Smooth muscle cell (in vitro differentiated cells): ENCODE measurements at regions not wholly inside any gene's neighbourhood (a gene's known extent, or its start where the extent isn't known, plus 50 kb on each side); places are given as distances from the start of the nearest gene placed in this dataset.

Experiments used
- DNase-seq: peaks from one replicate; lab custom pipeline; 2025; ENCODE audit not compliant: unreplicated experiment; lab: John Stamatoyannopoulos, UW
- H2AFZ ChIP-seq: fragments of 200-600 bp; sonication (generic); 2 replicates; pipeline ENCODE4 v1.6.0; 2016; ENCODE audit warnings: antibody characterized with exemption, low read depth, mild to moderate bottlenecking
- H3F3A ChIP-seq: fragments of 200-600 bp; sonication (generic); 2 replicates; pipeline ENCODE4 v1.6.0; 2017; ENCODE audit warnings: antibody characterized with exemption, low read depth
- H3K27ac ChIP-seq: fragments of 200-600 bp; sonication (generic); 2 replicates; pipeline ENCODE4 v1.5.1; 2016; ENCODE audit warnings: low read depth, mild to moderate bottlenecking
- H3K27me3 ChIP-seq: fragments of 200-600 bp; sonication (generic); 2 replicates; pipeline ENCODE4 v1.6.1; 2016; ENCODE audit warnings: low read depth, mild to moderate bottlenecking
- H3K36me3 ChIP-seq: fragments of 200-600 bp; sonication (generic); 2 replicates; pipeline ENCODE4 v1.5.1; 2016; ENCODE audit warnings: low read depth
- H3K4me1 ChIP-seq: fragments of 200-600 bp; sonication (generic); 2 replicates; pipeline ENCODE4 v1.5.1; 2016; ENCODE audit warnings: low read depth
- H3K4me2 ChIP-seq: fragments of 200-600 bp; sonication (generic); 2 replicates; pipeline ENCODE4 v1.6.0; 2016; ENCODE audit warnings: mild to moderate bottlenecking
- H3K4me3 ChIP-seq: fragments of 200-600 bp; sonication (generic); 2 replicates; pipeline ENCODE4 v1.5.1; 2016; ENCODE audit warnings: mild to moderate bottlenecking
- H3K79me2 ChIP-seq: fragments of 200-600 bp; sonication (generic); 2 replicates; pipeline ENCODE4 v1.6.0; 2016; ENCODE audit warnings: low read depth, mild to moderate bottlenecking
- H3K9ac ChIP-seq: fragments of 200-600 bp; sonication (generic); 2 replicates; pipeline ENCODE4 v1.6.0; 2016; ENCODE audit warnings: low read depth
- H3K9me3 ChIP-seq: fragments of 200-600 bp; sonication (generic); replicated peaks from 2 replicates; pipeline ENCODE4 v1.5.1; 2016; ENCODE audit warnings: low read depth
- H4K20me1 ChIP-seq: fragments of 200-600 bp; sonication (generic); 2 replicates; pipeline ENCODE4 v1.6.0; 2016; ENCODE audit warnings: low read depth
- CTCF ChIP-seq: fragments of 200-600 bp; sonication (generic); IDR thresholded peaks from 2 replicates; pipeline ENCODE4 v1.5.1; 2017; ENCODE audit warnings: borderline replicate concordance, mild to moderate bottlenecking, antibody characterized with exemption; ENCODE audit not compliant: insufficient read depth, poor library complexity, severe bottlenecking
- WGBS: methylation state at CpG from one replicate; pipeline ENCODE4 v1.1.7; 2016; ENCODE audit warnings: low lambda C conversion rate; 5-methylcytosine and 5-hydroxymethylcytosine counted together

GRCh38 chr10:33412653-33413361, 78.3 kb upstream of the NRP1 start:
- Histone ChIP-seq H3F3A (peaks cover 6% of the 10 kb centered on the region), H3K4me2 (peak overlapping the region; percentile 71), H3K27ac (peak overlapping the region; percentile 85), H2AFZ (peak overlapping the region; percentile 58), H3K36me3 (no peaks in the 10 kb centered on the region), H3K79me2 (no peaks in the 10 kb centered on the region), H4K20me1 (no peaks in the 10 kb centered on the region), H3K9me3 (no peaks in the 10 kb centered on the region), H3K9ac (peak overlapping the region; percentile 20), H3K27me3 (no peaks in the 10 kb centered on the region), H3K4me3 (no peak overlapping the region), H3K4me1 (peaks cover 11% of the 10 kb centered on the region)
- 25% methylated on average over 6 of the region's 6 CpGs for WGBS
- no peak for DNase-seq
- TF ChIP-seq CTCF = no peak

GRCh38 chr10:33412241-33412640, 77.8 kb upstream of the NRP1 start:
- peaks cover 6% of the 10 kb centered on the region for H3F3A ChIP-seq
- H3K4me3 ChIP-seq = no peak overlapping the region
- no peaks in the 10 kb centered on the region for H3K79me2 ChIP-seq
- H3K9ac ChIP-seq = no peak overlapping the region
- H3K4me1 ChIP-seq = peaks cover 11% of the 10 kb centered on the region
- DNase-seq = no peak
- WGBS = 11% methylated on average over 1 of the region's 1 CpG
- H3K27ac ChIP-seq = peak overlapping the region; percentile 85
- no peaks in the 10 kb centered on the region for H4K20me1 ChIP-seq
- no peaks in the 10 kb centered on the region for H3K9me3 ChIP-seq
- TF ChIP-seq CTCF = no peak
- peak overlapping the region; percentile 58 for H2AFZ ChIP-seq
- H3K4me2 ChIP-seq = peak overlapping the region; percentile 71
- no peaks in the 10 kb centered on the region for H3K27me3 ChIP-seq
- no peaks in the 10 kb centered on the region for H3K36me3 ChIP-seq

GRCh38 chr10:33410860-33411234, 76.4 kb upstream of the NRP1 start:
- no peaks in the 10 kb centered on the region for H3K27me3 ChIP-seq
- no peak for DNase-seq
- TF ChIP-seq CTCF = no peak
- no peak overlapping the region for H3K27ac ChIP-seq
- H3K4me2 ChIP-seq = no peak overlapping the region
- no peak overlapping the region for H3K9ac ChIP-seq
- 93% methylated on average over 4 of the region's 4 CpGs for WGBS
- H3K9me3 ChIP-seq = no peaks in the 10 kb centered on the region
- peaks cover 11% of the 10 kb centered on the region for H3K4me1 ChIP-seq
- H3K79me2 ChIP-seq = no peaks in the 10 kb centered on the region
- H3K36me3 ChIP-seq = no peaks in the 10 kb centered on the region
- H3F3A ChIP-seq = peaks cover 6% of the 10 kb centered on the region
- no peak overlapping the region for H2AFZ ChIP-seq
- no peaks in the 10 kb centered on the region for H4K20me1 ChIP-seq
- no peak overlapping the region for H3K4me3 ChIP-seq
